H1 (cell line): ENCODE measurements at regions not wholly inside any gene's neighbourhood (a gene's known extent, or its start where the extent isn't known, plus 50 kb on each side); places are given as distances from the start of the nearest gene placed in this dataset.

Experiments used
- ASH2L ChIP-seq: fragments of 200-600, 300-600 bp; sonication (generic); IDR thresholded peaks from one replicate; pipeline ENCODE4 v1.7.1; 2017; ENCODE audit warnings: low read length
- CEBPB ChIP-seq: IDR thresholded peaks from 2 replicates; pipeline ENCODE4 v1.6.1; 2012; ENCODE audit warnings: low read depth, low read length
- KDM4A ChIP-seq: IDR thresholded peaks from one replicate; pipeline ENCODE4 v1.7.1; 2012; ENCODE audit warnings: low read depth, mild to moderate bottlenecking, moderate library complexity, low read length, inconsistent platforms; ENCODE audit not compliant: severe bottlenecking
- NANOG ChIP-seq: IDR thresholded peaks from 2 replicates; pipeline ENCODE4 v1.6.1; 2011; ENCODE audit warnings: low read length, low read depth, mild to moderate bottlenecking, inconsistent platforms; ENCODE audit not compliant: insufficient read depth, poor library complexity, severe bottlenecking
- SIRT6 ChIP-seq: IDR thresholded peaks from one replicate; pipeline ENCODE4 v1.7.1; 2012; ENCODE audit warnings: low read length, inconsistent platforms

GRCh38 chr14:57073986-57074385, 194.7 kb downstream of the EXOC5 start (continued):
- no peak for TF ChIP-seq NANOG
- TF ChIP-seq ASH2L: no peak
- no peak for TF ChIP-seq CEBPB
- no peak for TF ChIP-seq SIRT6
- TF ChIP-seq KDM4A: no peak
